MCF 10A (cell line): ENCODE measurements at regions not wholly inside any gene's neighbourhood (a gene's known extent, or its start where the extent isn't known, plus 50 kb on each side); places are given as distances from the start of the nearest gene placed in this dataset.

Source experiments
- BruUV-seq: library from RNA; stranded (reverse); fragments of 400-500 nt; replicated peaks from 2 replicates; lab custom pipeline; 2021; lab: Mats Ljungman, UMichigan
- CTCF ChIA-PET: fragments of 300-600 bp; sonication (Branson Sonifier 250); formaldehyde crosslinking; extraction: SDS; loops from one replicate; lab custom pipeline; 2021; ENCODE audit warnings: antibody characterized with exemption, inconsistent platforms; lab: Yijun Ruan, JAX
- POLR2A ChIA-PET: fragments of 300-600, 350-650 bp; sonication (Branson Sonifier 250); formaldehyde crosslinking; extraction: SDS; loops from one replicate; lab custom pipeline; 2020; ENCODE audit warnings: antibody characterized with exemption, inconsistent platforms; lab: Yijun Ruan, JAX
- DNase-seq: peaks from one replicate; pipeline ENCODE4 v3.0.0-alpha.2; 2018; ENCODE audit not compliant: unreplicated experiment
- H3K27ac Mint-ChIP-seq: one replicate; pipeline ENCODE4 v1.8.0; 2022; ENCODE audit warnings: mild to moderate bottlenecking, low read depth, mixed read lengths; ENCODE audit not compliant: unreplicated experiment
- H3K27me3 Mint-ChIP-seq: one replicate; pipeline ENCODE4 v1.8.0; 2022; ENCODE audit warnings: mixed read lengths; ENCODE audit not compliant: insufficient read depth, unreplicated experiment
- H3K36me3 Mint-ChIP-seq: one replicate; pipeline ENCODE4 v1.8.0; 2022; ENCODE audit warnings: mild to moderate bottlenecking, moderate library complexity, mixed read lengths; ENCODE audit not compliant: insufficient read depth, unreplicated experiment
- H3K4me1 Mint-ChIP-seq: one replicate; pipeline ENCODE4 v1.8.0; 2022; ENCODE audit warnings: mixed read lengths; ENCODE audit not compliant: insufficient read depth, unreplicated experiment
- H3K4me3 Mint-ChIP-seq: one replicate; pipeline ENCODE4 v1.8.0; 2022; ENCODE audit warnings: mild to moderate bottlenecking, moderate library complexity, mixed read lengths; ENCODE audit not compliant: unreplicated experiment
- H3K9me3 Mint-ChIP-seq: one replicate; pipeline ENCODE4 v1.8.0; 2022; ENCODE audit warnings: mixed read lengths; ENCODE audit not compliant: unreplicated experiment
- intact Hi-C: fragments of 100-400 bp; cut with micrococcal nuclease; formaldehyde crosslinking; loops from 2 replicates; pipeline ENCODE4 v1.14.1; 2022
- TF ChIP-seq, protein P1 (sequence below): fragments of 200-600 bp; IDR thresholded peaks from one replicate; pipeline ENCODE4 v1.8.0; 2022; ENCODE audit warnings: antibody characterized with exemption, mild to moderate bottlenecking; ENCODE audit not compliant: unreplicated experiment

DNA sequence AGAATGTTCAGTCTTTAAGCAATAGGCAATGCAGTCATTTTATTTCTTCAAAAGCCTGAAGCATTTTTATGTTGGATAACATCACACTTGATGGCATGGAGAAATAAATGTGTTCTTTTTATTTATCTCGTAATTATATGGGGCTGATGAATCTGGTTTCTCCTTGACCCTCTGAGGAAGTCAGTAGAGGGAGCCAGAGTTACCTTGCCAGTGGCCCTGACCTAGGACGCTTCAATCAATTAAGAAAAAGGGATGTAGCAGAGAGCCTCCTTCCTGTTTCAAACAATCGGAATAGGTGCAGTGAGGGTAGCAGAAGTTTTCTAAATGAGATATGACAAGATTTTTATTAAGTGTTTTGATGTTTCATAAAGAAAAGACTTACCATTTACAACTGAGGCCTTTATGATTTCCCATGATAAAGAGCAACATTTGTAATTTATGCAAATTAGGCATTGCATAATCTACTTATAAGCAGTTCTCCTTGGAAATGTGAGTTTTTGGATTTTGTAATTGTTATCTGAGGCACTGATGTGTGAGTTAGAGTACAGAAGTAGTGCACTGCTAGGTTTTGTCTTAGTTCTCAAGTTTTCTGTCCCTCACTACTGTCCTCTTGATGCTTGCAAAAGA is 129.1 kb downstream of the RAP2B start:
- intact Hi-C loops = loop anchor here (1.0 to 5.0 kb wide), 4 partner anchors 146 to 478 kb away; no protein-coding TSS in a partner anchor

DNA sequence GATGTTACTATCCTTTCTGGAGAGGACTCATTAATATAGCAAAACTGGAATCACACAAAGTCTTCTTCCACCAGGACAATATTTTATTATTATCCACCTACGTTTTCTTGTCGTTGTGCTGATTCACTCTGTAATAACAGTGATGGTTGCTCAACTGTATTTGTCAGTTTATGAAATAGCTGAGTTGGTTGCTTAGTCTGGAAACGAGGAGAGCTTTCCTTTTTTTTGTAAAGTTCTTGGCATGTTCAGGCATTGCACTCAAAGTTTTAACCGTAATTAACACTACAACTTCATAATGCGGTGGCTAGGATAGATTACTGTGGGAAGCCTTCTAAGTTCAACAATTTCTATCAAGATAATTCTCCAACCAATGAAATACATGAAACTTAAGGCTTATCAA is 131.2 kb downstream of the RAP2B start:
- intact Hi-C loops = loop anchor here (5.0 kb wide), 1 partner anchor 144 kb away; no protein-coding TSS in a partner anchor
- no peaks in the 10 kb centered on the region for H3K27me3 Mint-ChIP-seq
- TF ChIP-seq, protein P1, sequence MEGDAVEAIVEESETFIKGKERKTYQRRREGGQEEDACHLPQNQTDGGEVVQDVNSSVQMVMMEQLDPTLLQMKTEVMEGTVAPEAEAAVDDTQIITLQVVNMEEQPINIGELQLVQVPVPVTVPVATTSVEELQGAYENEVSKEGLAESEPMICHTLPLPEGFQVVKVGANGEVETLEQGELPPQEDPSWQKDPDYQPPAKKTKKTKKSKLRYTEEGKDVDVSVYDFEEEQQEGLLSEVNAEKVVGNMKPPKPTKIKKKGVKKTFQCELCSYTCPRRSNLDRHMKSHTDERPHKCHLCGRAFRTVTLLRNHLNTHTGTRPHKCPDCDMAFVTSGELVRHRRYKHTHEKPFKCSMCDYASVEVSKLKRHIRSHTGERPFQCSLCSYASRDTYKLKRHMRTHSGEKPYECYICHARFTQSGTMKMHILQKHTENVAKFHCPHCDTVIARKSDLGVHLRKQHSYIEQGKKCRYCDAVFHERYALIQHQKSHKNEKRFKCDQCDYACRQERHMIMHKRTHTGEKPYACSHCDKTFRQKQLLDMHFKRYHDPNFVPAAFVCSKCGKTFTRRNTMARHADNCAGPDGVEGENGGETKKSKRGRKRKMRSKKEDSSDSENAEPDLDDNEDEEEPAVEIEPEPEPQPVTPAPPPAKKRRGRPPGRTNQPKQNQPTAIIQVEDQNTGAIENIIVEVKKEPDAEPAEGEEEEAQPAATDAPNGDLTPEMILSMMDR = no peak
- DNase-seq = peak; percentile 81
- peak overlapping the region; percentile 46 for H3K27ac Mint-ChIP-seq
- POLR2A ChIA-PET = interaction anchor here (0.7 to 6.9 kb wide), 22 partner anchors 8 to 307 kb away, joined by 3 to 129 read pairs (median 4); partner anchors contain the start of gene RAP2B
- no peak overlapping the region for H3K4me3 Mint-ChIP-seq
- CTCF ChIA-PET = interaction anchor here (0.6 to 1.9 kb wide), 11 partner anchors 16 to 473 kb away, joined by 3 to 6 read pairs (median 3); no protein-coding TSS in a partner anchor
- peaks cover 30% of the 10 kb centered on the region for H3K4me1 Mint-ChIP-seq
- no peaks in the 10 kb centered on the region for H3K36me3 Mint-ChIP-seq
- H3K9me3 Mint-ChIP-seq = no peaks in the 10 kb centered on the region
- BruUV-seq = no TSS peak

More for the DNA sequence above, 129.1 kb downstream of the RAP2B start:
- Mint-ChIP-seq H3K9me3 (no peaks in the 10 kb centered on the region), H3K27me3 (no peaks in the 10 kb centered on the region), H3K4me3 (no peak overlapping the region), H3K27ac (no peak overlapping the region), H3K4me1 (peaks cover 40% of the 10 kb centered on the region), H3K36me3 (no peaks in the 10 kb centered on the region)
- CTCF ChIA-PET = interaction anchor here (0.5 to 2.7 kb wide), 41 partner anchors 8 to 503 kb away, joined by 3 to 35 read pairs (median 4); partner anchors contain the start of gene RAP2B
- TF ChIP-seq, protein P1 = peak; percentile 52
- peak; percentile 65 for DNase-seq
- POLR2A ChIA-PET = interaction anchor here (0.6 to 6.9 kb wide), 11 partner anchors 17 to 478 kb away, joined by 3 to 129 read pairs (median 4); partner anchors contain the start of gene RAP2B
- no TSS peak for BruUV-seq

DNA sequence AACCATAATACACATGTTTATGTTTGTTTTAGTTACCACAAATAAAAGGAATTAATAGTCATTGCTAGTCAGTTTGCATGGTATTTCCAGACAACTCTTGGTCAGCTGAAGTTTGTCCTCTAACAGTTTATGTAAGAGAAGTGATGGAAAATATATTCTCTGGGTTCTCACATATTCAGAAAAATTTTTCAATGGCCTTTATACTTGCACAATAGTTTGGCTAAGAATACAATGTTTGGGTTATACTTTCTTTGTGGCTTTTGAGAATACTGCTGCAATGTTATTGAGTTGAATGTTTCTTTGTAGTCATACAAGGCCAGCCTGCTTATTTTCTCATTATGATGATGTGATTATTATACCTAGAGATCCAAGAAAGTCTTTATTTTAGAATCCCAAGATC is 133.9 kb downstream of the RAP2B start:
- TF ChIP-seq, protein P1 = no peak
- H3K9me3 Mint-ChIP-seq = no peaks in the 10 kb centered on the region
- ChIA-PET POLR2A (interaction anchor here (0.9 to 6.9 kb wide), 2 partner anchors 73 to 133 kb away, joined by 3 to 129 read pairs; partner anchors contain the start of gene RAP2B), CTCF (interaction anchor here (0.6 to 1.8 kb wide), 2 partner anchors 299 to 820 kb away, joined by 3 to 5 read pairs; no protein-coding TSS in a partner anchor)
- DNase-seq = no peak
- H3K4me1 Mint-ChIP-seq = peaks cover 20% of the 10 kb centered on the region
- intact Hi-C loops = no loop called here
- no TSS peak for BruUV-seq
- H3K4me3 Mint-ChIP-seq = no peak overlapping the region
- no peak overlapping the region for H3K27ac Mint-ChIP-seq
- H3K36me3 Mint-ChIP-seq = no peaks in the 10 kb centered on the region
- H3K27me3 Mint-ChIP-seq = no peaks in the 10 kb centered on the region

DNA sequence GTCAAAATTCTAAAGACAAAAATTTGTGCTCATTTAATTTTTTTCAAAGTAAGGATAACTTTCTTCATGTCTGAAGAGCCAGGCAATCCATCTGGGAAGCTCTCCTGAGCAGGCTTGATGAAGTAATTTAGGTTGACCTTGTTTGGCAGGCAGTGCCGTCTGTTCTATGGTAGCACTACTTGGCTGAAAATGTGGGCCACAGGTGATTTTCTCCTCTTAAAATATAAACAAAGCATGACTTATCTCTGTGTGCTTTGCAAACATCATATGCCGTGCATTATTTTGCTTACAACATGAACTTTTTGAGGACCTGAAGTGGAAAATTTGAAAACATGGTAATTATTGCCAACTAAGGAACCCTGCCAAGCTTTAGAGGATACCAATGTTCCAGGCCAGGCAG is 143.2 kb downstream of the RAP2B start:
- Mint-ChIP-seq H3K27ac (no peak overlapping the region), H3K9me3 (no peaks in the 10 kb centered on the region), H3K4me3 (no peak overlapping the region), H3K4me1 (no peaks in the 10 kb centered on the region), H3K36me3 (no peaks in the 10 kb centered on the region), H3K27me3 (no peaks in the 10 kb centered on the region)
- intact Hi-C loops = no loop called here
- POLR2A ChIA-PET = no interaction called here
- BruUV-seq = no TSS peak
- DNase-seq = no peak
- TF ChIP-seq, protein P1 = no peak
- CTCF ChIA-PET = no interaction called here
